ENCODE measurements at regions not wholly inside any gene's neighbourhood (a gene's known extent, or its start where the extent isn't known, plus 50 kb on each side); places are given as distances from the start of the nearest gene placed in this dataset.

DNA sequence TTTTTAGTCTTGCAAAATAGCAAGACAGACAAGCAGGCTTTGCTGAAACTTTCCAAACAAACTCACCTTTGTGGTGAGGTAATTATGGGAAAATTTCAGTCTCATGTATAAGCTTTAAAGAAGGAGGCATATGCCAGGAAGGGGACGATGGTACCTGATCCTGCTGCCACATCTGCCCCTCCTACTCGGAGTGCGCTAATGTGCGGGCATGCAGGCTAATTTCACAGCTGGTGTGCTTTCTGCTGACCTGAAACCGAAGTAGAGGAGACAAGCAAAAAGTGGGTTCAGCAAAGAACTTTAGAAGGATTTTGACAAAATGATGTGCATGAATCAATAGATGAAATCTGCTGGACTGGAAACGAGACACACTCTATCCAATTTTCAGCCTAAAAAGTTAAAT lies 117.1 kb upstream of the IRX4 start:
- RAD21 ChIA-PET (ENCODE audit: low non-redundant PET in 1 of 2, low total read pairs in 2 of 2, uncharacterized antibody in 2 of 2, unreplicated experiment in 2 of 2): no interaction called here
- H3K9ac ChIP-seq (ENCODE audit: low read length): no peak overlapping the region
- no peak for DNase-seq (ENCODE audit: low read depth, low spot score)
- no peaks in the 10 kb centered on the region for H3K4me1 ChIP-seq (ENCODE audit: control insufficient read depth in 1 of 2, insufficient read depth in 2 of 2, low read length in 2 of 2)
- intact Hi-C loops (cut with micrococcal nuclease): no loop called here
- no peak overlapping the region for H2AFZ ChIP-seq (ENCODE audit: low read depth, low read length, poor library complexity, severe bottlenecking)
- H3K4me3 ChIP-seq (replicated peaks in 1 of 2; ENCODE audit: low read depth in 1 of 2, low read length in 2 of 2): no peak overlapping the region
- CTCF ChIA-PET: no interaction called here
- no peak overlapping the region for H3K27ac ChIP-seq (ENCODE audit: low read depth, low read length)
- H3K79me2 ChIP-seq (ENCODE audit: insufficient read depth, low read length): no peaks in the 10 kb centered on the region
- H4K20me1 ChIP-seq (ENCODE audit: insufficient read depth): no peaks in the 10 kb centered on the region
- H3K27me3 ChIP-seq (ENCODE audit: insufficient read depth, low read length): peaks cover 59% of the 10 kb centered on the region
- POLR2A ChIA-PET: no interaction called here
- no peaks in the 10 kb centered on the region for H3K9me3 ChIP-seq (ENCODE audit: control insufficient read depth in 1 of 2, insufficient read depth in 1 of 2, low read depth in 1 of 2, low read length in 2 of 2)
- H3K4me2 ChIP-seq (ENCODE audit: low read length): no peak overlapping the region
- BruUV-seq (replicated peaks): no TSS peak
- H3K9me2 ChIP-seq (ENCODE audit: insufficient read depth): no peaks in the 10 kb centered on the region; the same call in 1 of the 2 replicates
- ATAC-seq: no peak
- TF ChIP-seq SRF (IDR thresholded peaks at IDR 0.05; ENCODE audit: low read depth): no peak
- TF ChIP-seq, protein P1, sequence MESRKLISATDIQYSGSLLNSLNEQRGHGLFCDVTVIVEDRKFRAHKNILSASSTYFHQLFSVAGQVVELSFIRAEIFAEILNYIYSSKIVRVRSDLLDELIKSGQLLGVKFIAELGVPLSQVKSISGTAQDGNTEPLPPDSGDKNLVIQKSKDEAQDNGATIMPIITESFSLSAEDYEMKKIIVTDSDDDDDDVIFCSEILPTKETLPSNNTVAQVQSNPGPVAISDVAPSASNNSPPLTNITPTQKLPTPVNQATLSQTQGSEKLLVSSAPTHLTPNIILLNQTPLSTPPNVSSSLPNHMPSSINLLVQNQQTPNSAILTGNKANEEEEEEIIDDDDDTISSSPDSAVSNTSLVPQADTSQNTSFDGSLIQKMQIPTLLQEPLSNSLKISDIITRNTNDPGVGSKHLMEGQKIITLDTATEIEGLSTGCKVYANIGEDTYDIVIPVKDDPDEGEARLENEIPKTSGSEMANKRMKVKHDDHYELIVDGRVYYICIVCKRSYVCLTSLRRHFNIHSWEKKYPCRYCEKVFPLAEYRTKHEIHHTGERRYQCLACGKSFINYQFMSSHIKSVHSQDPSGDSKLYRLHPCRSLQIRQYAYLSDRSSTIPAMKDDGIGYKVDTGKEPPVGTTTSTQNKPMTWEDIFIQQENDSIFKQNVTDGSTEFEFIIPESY (IDR thresholded peaks at IDR 0.05; ENCODE audit: extremely low read depth, insufficient replicate concordance, low read length): no peak
- H3K36me3 ChIP-seq (ENCODE audit: control insufficient read depth in 1 of 2, insufficient read depth in 2 of 2, low read length in 2 of 2): no peaks in the 10 kb centered on the region

DNA sequence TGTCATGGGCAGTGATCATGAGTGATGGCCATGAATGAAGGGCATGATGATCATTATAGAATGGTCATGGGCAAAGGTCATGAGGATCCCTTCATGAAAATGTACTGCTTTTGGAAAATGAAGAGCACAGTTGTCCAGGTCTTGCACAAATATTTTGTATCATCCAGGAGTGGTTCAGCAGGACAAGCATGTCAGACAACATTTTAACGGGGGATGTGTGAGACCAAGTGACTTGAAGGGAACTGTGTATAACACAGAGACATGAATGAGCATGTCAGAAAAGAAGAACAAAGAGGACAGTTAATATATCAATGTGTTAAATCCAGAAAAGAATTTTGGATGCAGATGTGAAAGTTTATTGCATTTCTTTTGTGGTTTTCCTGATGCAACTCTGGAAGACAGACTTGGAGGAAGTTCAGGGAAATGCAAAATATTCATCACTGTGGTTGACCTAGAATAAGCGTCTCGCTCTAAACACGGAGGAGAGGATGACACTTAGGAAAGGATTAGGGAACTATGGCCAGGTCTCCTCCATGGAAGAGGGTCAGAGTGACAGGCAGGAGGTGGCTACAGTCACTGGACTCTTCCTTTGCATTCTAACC lies 116.1 kb upstream of the IRX4 start:
- peaks cover 60% of the 10 kb centered on the region for H3K27me3 ChIP-seq (ENCODE audit: insufficient read depth, low read length)
- H3K9me2 ChIP-seq (ENCODE audit: insufficient read depth): no peaks in the 10 kb centered on the region; the same call in 1 of the 2 replicates
- no peak for ATAC-seq
- no peaks in the 10 kb centered on the region for H3K79me2 ChIP-seq (ENCODE audit: insufficient read depth, low read length)
- POLR2A ChIA-PET: no interaction called here
- no peak overlapping the region for H2AFZ ChIP-seq (ENCODE audit: low read depth, low read length, poor library complexity, severe bottlenecking)
- H4K20me1 ChIP-seq (ENCODE audit: insufficient read depth): no peaks in the 10 kb centered on the region
- RAD21 ChIA-PET (ENCODE audit: low non-redundant PET in 1 of 2, low total read pairs in 2 of 2, uncharacterized antibody in 2 of 2, unreplicated experiment in 2 of 2): no interaction called here
- intact Hi-C loops (cut with micrococcal nuclease): no loop called here
- no peak overlapping the region for H3K4me3 ChIP-seq (replicated peaks in 1 of 2; ENCODE audit: low read depth in 1 of 2, low read length in 2 of 2)
- H3K4me2 ChIP-seq (ENCODE audit: low read length): no peak overlapping the region
- no peaks in the 10 kb centered on the region for H3K36me3 ChIP-seq (ENCODE audit: control insufficient read depth in 1 of 2, insufficient read depth in 2 of 2, low read length in 2 of 2)
- CTCF ChIA-PET: no interaction called here
- no peaks in the 10 kb centered on the region for H3K9me3 ChIP-seq (ENCODE audit: control insufficient read depth in 1 of 2, insufficient read depth in 1 of 2, low read depth in 1 of 2, low read length in 2 of 2)
- H3K4me1 ChIP-seq (ENCODE audit: control insufficient read depth in 1 of 2, insufficient read depth in 2 of 2, low read length in 2 of 2): no peaks in the 10 kb centered on the region
- H3K9ac ChIP-seq (ENCODE audit: low read length): no peak overlapping the region
- BruUV-seq (replicated peaks): no TSS peak
- H3K27ac ChIP-seq (ENCODE audit: low read depth, low read length): no peak overlapping the region
- DNase-seq (ENCODE audit: low read depth, low spot score): no peak
- TF ChIP-seq, protein P1 (IDR thresholded peaks at IDR 0.05; ENCODE audit: extremely low read depth, insufficient replicate concordance, low read length): no peak
- TF ChIP-seq, protein P2, sequence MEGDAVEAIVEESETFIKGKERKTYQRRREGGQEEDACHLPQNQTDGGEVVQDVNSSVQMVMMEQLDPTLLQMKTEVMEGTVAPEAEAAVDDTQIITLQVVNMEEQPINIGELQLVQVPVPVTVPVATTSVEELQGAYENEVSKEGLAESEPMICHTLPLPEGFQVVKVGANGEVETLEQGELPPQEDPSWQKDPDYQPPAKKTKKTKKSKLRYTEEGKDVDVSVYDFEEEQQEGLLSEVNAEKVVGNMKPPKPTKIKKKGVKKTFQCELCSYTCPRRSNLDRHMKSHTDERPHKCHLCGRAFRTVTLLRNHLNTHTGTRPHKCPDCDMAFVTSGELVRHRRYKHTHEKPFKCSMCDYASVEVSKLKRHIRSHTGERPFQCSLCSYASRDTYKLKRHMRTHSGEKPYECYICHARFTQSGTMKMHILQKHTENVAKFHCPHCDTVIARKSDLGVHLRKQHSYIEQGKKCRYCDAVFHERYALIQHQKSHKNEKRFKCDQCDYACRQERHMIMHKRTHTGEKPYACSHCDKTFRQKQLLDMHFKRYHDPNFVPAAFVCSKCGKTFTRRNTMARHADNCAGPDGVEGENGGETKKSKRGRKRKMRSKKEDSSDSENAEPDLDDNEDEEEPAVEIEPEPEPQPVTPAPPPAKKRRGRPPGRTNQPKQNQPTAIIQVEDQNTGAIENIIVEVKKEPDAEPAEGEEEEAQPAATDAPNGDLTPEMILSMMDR (IDR thresholded peaks at IDR 0.05 in 2 of 3, conservative IDR thresholded peaks at IDR 0.05 in 1 of 3; ENCODE audit: borderline replicate concordance in 1 of 3, insufficient read depth in 1 of 3, low read depth in 2 of 3, low read length in 2 of 3): no peak
- no peak for TF ChIP-seq CEBPB (IDR thresholded peaks at IDR 0.05; ENCODE audit: low read depth)
- TF ChIP-seq RAD21 (IDR thresholded peaks at IDR 0.05; ENCODE audit: low read depth): no peak
- no peak for TF ChIP-seq POLR2AphosphoS5 (IDR thresholded peaks at IDR 0.05; ENCODE audit: low read depth, low read length)
- TF ChIP-seq SRF (IDR thresholded peaks at IDR 0.05; ENCODE audit: low read depth): no peak
- TF ChIP-seq EZH2phosphoT487 (IDR thresholded peaks at IDR 0.05; ENCODE audit: borderline replicate concordance): no peak
- TF ChIP-seq SP1 (IDR thresholded peaks at IDR 0.05; ENCODE audit: low read depth): no peak

Measured in HCT116 (cell line).